GM21717 (cell line): ENCODE measurements at regions not wholly inside any gene's neighbourhood (a gene's known extent, or its start where the extent isn't known, plus 50 kb on each side); places are given as distances from the start of the nearest gene placed in this dataset.

ENCODE experiments used
- ATAC-seq: cut with Tn5 transposase; IDR thresholded peaks from one replicate; pipeline ENCODE4 v1.9.1; 2021; ENCODE audit warnings: mild to moderate bottlenecking, moderate library complexity; ENCODE audit not compliant: unreplicated experiment

GRCh38 chr2:18154259-18154658 is 275.8 kb downstream of the KCNS3 start:
- ATAC-seq, result no peak

- no peak for ATAC-seq
These were observed 275.3 kb downstream of the KCNS3 start for GRCh38 chr2:18153741-18154140.

DNA sequence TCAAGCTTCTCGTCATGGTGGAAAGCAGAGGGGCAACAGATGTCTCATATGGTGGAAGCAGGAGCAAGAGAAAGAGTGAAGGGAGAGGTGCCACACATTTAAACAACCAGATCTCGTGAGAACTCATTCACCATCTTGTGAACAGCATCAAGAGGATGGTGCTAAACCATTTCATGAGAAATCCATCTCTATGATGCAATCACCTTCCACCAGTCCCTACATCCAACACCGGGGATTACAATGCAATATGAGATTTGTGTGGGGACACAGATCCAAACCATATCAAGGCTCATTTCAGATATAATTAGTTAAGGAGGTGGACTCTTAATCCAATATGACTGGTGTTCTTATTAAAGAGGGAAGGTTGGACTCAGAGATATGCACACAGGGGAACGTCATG is 272.8 kb downstream of the KCNS3 start:
- no peak for ATAC-seq

DNA sequence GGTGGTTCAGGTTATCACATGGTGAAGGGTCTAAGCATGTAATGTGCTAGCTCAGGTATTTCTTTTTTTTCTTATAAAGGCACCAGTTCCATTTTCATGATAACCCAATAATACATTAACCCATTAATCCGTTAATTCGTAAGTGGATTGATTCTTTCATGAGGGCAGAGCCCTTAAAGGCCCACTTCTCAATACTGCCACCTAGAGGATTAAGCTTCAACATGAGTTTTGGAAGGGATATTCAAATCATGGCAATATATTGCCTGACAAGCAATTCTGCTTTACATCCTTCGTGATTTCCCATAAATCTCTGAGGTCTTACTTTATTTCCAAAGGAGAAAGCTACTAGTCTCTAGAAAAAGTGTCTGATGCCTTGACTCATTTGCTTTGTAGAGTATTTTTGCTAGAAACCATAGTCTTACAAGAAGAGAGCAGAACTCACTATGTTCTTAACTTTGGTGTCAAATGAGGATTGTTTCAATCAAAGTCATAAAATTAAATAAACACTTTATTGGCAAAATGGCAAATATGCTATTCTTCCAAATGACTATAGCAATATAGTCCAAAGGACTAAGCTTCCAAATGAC is 271.3 kb downstream of the KCNS3 start:
- peak; percentile 63 for ATAC-seq

GRCh38 chr2:18136881-18137475 is 258.5 kb downstream of the KCNS3 start:
- ATAC-seq, result no peak

- no peak for ATAC-seq
These were observed 254.8 kb downstream of the KCNS3 start for GRCh38 chr2:18133310-18133709.

GRCh38 chr2:18132697-18133096 is 254.2 kb downstream of the KCNS3 start:
- ATAC-seq, result no peak

DNA sequence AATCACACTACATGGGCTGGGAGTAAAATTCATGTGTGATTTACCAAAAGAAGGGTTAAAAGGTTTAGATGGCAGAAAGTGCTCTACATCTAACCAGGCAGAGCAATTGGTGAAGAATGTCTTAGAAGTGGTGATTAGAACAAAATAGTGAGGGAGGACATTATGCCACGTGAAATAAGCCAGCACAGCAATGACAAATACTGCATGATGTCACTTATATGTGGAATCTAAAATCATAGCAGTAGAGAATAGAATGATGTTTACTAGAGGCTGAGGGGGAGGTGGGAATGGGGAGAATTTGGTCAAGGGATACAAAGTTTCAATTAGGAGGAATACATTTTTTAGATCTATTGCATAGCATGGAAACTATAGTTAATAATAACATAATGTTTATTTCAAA is 253.3 kb downstream of the KCNS3 start:
- no peak for ATAC-seq

DNA sequence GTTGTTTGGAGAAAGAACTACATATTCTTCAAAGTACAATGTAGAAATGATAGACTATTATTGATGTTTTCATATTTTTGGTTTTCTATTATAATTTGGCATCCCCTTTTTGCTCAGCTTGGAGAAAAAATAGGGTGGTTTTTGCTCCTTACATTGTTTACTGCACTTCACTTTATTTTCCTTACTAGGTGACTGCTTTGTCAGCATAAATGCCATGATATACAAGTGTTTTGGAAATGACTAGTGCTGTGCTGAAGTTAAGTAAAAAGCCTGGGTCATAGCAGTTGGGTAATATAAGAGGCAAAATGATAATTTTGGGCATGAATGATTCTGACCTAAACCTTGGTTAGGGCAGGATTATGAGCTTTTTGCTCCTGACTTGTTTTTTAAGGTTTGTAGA is 250.9 kb downstream of the KCNS3 start:
- ATAC-seq, result no peak

DNA sequence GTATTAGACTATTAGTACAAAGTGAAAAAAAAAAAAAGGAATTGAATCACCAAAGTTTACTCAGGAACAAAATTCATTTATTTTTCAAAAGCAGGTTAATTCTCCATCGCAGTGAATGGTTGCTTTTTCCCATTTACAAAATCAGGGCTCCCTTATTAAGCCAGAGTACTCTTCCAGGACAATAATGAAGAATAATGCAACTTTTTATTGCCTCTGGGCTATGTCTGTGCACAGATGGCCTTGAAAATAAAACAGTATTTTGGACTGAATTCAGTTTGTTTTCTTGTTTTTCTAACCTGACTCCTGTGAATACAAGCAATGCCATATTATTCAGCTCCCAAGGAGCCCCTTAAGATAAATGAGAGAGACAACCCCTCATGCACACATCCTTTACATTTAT is 246.8 kb downstream of the KCNS3 start:
- no peak for ATAC-seq

GRCh38 chr2:18124116-18124835 is 245.8 kb downstream of the KCNS3 start:
- ATAC-seq, result no peak

GRCh38 chr2:18123577-18123976 is 245.1 kb downstream of the KCNS3 start:
- ATAC-seq, result no peak

- ATAC-seq, result no peak
These were observed 244.7 kb downstream of the KCNS3 start for GRCh38 chr2:18123211-18123570.

DNA sequence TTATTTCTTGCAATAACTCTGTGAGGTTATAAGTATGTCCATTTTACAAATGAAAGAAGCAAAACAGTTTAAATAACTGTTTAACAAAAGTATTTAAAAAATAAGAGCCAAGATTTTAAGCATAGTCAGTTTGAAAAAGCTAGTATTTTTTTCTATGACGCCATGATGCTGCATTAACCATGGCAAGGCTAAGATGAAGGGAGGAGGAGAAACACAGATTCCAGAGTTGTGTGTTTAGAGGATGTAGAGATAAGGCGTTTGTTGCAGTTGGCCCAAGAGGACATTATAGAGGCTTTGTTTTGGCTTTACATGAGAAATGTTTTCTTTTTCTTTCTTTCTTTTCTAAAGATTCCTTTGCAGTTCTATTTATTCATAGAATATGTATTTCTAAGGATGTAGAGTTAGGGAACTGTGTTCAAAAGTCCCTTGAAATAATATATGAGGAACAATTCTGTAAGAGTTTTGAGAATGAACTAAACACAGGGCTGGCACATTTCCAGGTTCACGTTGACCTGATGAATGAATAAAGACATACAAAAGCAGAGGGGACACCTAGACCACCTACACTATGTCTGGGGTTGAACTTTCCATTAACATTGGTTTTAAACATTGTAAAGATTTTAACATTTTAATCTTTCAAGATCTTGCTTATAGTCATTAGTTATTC is 244.2 kb downstream of the KCNS3 start:
- ATAC-seq, result no peak

GRCh38 chr2:18119883-18120282 is 241.4 kb downstream of the KCNS3 start:
- ATAC-seq, result no peak

DNA sequence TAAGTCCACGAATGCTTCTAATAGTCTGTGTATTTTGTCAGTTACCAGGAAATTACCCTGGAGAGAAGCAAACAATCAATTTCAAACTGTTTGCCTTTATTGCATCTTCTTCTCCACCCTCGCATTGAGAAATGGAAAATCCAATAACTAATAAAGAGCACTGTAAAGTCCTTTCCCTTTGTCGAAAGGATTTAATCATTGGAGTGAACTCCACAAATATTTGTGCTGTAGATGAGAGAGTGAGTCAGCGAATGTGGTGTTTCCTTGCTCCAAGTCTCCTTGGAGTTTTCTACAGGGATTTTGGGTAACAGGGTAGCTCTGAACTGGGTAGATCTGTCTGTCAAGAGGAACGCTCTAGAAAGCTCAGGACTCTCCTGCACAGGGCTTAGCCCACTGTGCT is 240.2 kb downstream of the KCNS3 start:
- no peak for ATAC-seq

DNA sequence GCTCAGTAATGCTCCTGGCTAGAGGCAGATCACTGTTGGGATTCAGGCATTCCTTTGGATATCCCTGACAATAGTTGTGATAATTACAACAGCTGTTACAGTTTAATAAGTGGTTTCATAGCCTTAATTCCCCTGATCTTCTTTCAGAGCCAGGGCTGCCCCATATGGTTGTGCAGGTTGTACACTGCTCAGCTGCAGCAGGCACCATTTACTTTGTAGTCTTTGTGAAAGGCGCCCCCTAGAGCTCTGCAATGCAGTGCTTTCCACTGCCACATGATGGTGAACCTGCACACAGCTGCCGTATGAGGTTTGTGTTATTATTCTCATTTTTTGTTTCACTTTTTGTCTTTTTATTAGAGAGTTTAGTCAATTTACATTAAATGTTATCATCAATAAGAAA is 239.1 kb downstream of the KCNS3 start:
- ATAC-seq, result peak; percentile 85

DNA sequence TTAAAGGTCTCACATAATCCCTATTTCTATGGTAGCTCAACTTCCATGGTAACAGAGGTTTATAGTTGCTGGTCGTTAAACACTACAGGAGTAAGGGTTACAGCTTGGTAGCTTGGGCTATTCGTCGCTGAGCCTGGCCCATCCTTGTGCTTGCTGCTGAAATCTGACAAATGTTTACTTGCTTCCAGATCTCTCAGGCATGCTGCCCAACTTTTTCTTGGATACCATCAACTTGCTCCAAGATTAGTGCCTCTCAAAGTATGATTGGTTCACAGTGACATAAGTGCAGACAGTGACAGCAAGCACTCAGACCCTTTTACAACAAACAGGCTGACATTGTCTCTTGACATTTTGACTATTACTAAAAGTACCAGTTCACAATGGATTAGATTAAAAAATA is 231.8 kb downstream of the KCNS3 start:
- ATAC-seq, result no peak

DNA sequence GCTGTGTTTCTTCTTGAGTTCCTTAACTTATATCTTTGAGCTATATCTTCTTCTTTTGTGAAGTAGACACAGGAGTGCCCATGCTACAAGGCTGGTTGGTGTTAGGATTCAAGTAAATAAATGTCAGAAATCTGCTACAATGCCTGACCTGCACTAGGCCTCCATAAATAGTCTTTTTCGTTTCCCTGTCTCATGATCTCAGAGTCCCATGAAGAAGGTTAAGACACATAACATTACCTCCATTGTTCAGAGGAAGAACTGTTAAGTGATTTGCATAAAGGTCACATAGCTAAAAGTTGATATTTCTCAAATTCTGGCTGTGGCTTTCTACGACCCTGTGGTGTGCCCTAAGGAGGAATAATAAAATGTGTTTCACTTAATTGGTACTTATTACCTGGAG is 228.4 kb downstream of the KCNS3 start:
- no peak for ATAC-seq

DNA sequence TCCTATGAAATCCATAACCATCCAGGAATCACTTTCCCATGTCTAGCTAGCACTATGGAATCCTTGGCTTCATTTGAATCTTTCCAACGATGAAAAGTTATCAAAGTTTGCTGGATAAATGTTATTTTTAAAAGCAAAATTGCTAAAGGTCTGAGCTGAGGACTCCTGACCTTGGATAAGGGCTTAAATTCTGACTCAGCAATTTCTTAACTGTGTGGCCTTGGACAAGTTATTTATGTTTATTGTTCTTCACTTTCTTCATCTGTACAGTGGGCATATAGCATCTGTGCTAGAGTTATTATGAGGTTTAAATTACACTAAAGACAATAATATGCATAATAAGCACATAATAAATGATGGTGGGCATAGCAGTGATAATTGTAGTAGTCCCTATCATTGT is 227.5 kb downstream of the KCNS3 start:
- no peak for ATAC-seq

DNA sequence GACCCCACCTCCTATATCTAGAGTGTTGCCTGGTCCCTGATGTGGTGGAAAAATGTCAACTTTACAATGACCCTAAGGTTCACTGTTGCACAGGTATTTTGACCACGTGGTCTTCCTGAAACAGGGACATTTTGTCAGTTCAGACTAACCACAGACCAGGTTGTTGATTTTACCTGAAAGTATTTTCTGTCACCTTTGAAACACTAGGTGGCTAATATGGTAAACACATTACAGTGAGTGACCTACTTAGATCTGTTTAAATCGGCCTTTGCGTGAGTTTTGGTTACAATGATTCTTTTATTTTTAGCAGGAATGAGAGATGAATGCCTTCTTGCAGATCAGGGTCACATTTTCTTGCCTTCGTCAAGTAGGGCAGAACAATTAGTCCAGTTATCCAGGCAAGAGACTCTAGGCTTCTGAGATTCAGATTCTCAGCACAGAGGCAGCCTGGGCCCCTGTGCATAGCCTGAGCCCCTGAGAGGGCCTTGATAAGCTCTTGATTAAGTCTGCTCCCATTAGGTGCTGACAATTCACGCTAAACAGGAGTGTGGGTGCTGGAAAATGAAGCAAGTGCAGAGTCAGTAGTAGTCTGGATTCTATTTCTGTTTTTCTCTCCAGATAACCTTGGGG is 226.2 kb downstream of the KCNS3 start:
- ATAC-seq, result no peak
